ENCODE measurements at regions not wholly inside any gene's neighbourhood (a gene's known extent, or its start where the extent isn't known, plus 50 kb on each side); places are given as distances from the start of the nearest gene placed in this dataset.

DNA sequence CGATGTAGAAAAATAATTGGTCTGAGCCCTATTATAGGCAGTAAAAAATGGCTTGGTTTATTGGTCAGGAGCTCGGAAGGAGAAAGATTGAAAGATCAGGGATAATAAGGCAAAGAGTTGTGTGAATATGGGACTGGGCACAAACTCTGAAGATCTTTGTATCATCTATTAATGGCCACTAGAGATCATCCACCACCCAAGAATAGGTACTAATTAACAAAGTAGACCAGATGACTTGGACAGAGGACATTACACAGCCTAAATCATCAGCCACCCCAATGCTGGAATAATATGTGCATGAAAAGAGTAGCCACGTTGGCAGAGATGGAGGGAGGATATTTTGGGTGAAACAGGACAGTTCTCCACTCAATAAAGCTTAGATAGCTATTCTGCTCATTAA is 364.1 kb downstream of the EFNA5 start (continued):
- TF ChIP-seq ZNF274 (IDR thresholded peaks at IDR 0.05; ENCODE audit: low read depth, low read length) = no peak
- no peak for TF ChIP-seq ZFX (IDR thresholded peaks at IDR 0.05)
- TF ChIP-seq JUND (IDR thresholded peaks at IDR 0.05) = no peak
- TF ChIP-seq POLR2AphosphoS5 (IDR thresholded peaks at IDR 0.05; ENCODE audit: low read depth, low read length) = no peak
- no peak for TF ChIP-seq TCF7L2 (IDR thresholded peaks at IDR 0.05; ENCODE audit: borderline replicate concordance, extremely low read depth, insufficient read depth, insufficient read length)
- TF ChIP-seq, protein P1, sequence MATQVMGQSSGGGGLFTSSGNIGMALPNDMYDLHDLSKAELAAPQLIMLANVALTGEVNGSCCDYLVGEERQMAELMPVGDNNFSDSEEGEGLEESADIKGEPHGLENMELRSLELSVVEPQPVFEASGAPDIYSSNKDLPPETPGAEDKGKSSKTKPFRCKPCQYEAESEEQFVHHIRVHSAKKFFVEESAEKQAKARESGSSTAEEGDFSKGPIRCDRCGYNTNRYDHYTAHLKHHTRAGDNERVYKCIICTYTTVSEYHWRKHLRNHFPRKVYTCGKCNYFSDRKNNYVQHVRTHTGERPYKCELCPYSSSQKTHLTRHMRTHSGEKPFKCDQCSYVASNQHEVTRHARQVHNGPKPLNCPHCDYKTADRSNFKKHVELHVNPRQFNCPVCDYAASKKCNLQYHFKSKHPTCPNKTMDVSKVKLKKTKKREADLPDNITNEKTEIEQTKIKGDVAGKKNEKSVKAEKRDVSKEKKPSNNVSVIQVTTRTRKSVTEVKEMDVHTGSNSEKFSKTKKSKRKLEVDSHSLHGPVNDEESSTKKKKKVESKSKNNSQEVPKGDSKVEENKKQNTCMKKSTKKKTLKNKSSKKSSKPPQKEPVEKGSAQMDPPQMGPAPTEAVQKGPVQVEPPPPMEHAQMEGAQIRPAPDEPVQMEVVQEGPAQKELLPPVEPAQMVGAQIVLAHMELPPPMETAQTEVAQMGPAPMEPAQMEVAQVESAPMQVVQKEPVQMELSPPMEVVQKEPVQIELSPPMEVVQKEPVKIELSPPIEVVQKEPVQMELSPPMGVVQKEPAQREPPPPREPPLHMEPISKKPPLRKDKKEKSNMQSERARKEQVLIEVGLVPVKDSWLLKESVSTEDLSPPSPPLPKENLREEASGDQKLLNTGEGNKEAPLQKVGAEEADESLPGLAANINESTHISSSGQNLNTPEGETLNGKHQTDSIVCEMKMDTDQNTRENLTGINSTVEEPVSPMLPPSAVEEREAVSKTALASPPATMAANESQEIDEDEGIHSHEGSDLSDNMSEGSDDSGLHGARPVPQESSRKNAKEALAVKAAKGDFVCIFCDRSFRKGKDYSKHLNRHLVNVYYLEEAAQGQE (IDR thresholded peaks at IDR 0.05; ENCODE audit: low read depth) = no peak
- no peak for TF ChIP-seq SIN3A (IDR thresholded peaks at IDR 0.05; ENCODE audit: low read depth)
- no peak for TF ChIP-seq CEBPB (IDR thresholded peaks at IDR 0.05; ENCODE audit: low read depth)

DNA sequence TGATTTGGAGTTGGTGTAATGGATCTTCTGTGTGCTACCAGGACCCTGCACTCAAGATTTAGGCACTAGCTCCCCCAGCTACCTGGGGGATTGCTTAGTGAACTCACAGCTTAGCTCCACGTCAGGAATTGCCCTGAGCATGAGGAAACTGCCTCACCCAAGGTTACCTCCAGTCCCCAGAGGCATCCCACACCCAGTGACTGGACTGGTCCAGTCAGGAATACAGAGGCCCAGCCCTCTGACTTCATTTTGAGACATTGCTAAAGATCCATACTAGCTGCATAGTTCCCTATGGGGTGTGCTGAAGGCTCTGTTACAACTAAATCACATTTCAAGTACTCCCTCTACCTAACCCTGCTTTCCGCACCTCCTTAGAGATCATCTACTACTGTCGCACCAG is 364.7 kb downstream of the EFNA5 start:
- Histone ChIP-seq H3K4me1 (ENCODE audit: control insufficient read depth in 1 of 2, insufficient read depth in 2 of 2, low read length in 2 of 2) (no peaks in the 10 kb centered on the region), H3K9me2 (ENCODE audit: insufficient read depth) (no peaks in the 10 kb centered on the region), H3K27ac (ENCODE audit: low read depth, low read length) (no peak overlapping the region), H3K9me3 (ENCODE audit: control insufficient read depth in 1 of 2, insufficient read depth in 1 of 2, low read depth in 1 of 2, low read length in 2 of 2) (no peaks in the 10 kb centered on the region), H3K9ac (ENCODE audit: low read length) (no peak overlapping the region), H4K20me1 (ENCODE audit: insufficient read depth) (no peaks in the 10 kb centered on the region), H3K79me2 (ENCODE audit: insufficient read depth, low read length) (no peaks in the 10 kb centered on the region), H2AFZ (ENCODE audit: low read depth, low read length, poor library complexity, severe bottlenecking) (no peak overlapping the region), H3K36me3 (ENCODE audit: control insufficient read depth in 1 of 2, insufficient read depth in 2 of 2, low read length in 2 of 2) (no peaks in the 10 kb centered on the region), H3K4me3 (replicated peaks in 1 of 2; ENCODE audit: low read depth in 1 of 2, low read length in 2 of 2) (no peak overlapping the region), H3K27me3 (ENCODE audit: insufficient read depth, low read length) (no peaks in the 10 kb centered on the region), H3K4me2 (ENCODE audit: low read length) (no peak overlapping the region)
- CTCF ChIA-PET = no interaction called here
- DNase-seq (ENCODE audit: low read depth, low spot score) = no peak
- intact Hi-C loops (cut with micrococcal nuclease) = no loop called here
- POLR2A ChIA-PET = no interaction called here
- ATAC-seq = no peak
- RAD21 ChIA-PET (ENCODE audit: low non-redundant PET in 1 of 2, low total read pairs in 2 of 2, uncharacterized antibody in 2 of 2, unreplicated experiment in 2 of 2) = no interaction called here
- BruUV-seq (replicated peaks) = no TSS peak
- TF ChIP-seq TCF7L2 (IDR thresholded peaks at IDR 0.05; ENCODE audit: borderline replicate concordance, extremely low read depth, insufficient read depth, insufficient read length) (no peak), ELF1 (IDR thresholded peaks at IDR 0.05; ENCODE audit: borderline replicate concordance, low read depth) (no peak), ZFX (IDR thresholded peaks at IDR 0.05) (no peak), EZH2phosphoT487 (IDR thresholded peaks at IDR 0.05; ENCODE audit: borderline replicate concordance) (no peak)
- TF ChIP-seq, protein P2, sequence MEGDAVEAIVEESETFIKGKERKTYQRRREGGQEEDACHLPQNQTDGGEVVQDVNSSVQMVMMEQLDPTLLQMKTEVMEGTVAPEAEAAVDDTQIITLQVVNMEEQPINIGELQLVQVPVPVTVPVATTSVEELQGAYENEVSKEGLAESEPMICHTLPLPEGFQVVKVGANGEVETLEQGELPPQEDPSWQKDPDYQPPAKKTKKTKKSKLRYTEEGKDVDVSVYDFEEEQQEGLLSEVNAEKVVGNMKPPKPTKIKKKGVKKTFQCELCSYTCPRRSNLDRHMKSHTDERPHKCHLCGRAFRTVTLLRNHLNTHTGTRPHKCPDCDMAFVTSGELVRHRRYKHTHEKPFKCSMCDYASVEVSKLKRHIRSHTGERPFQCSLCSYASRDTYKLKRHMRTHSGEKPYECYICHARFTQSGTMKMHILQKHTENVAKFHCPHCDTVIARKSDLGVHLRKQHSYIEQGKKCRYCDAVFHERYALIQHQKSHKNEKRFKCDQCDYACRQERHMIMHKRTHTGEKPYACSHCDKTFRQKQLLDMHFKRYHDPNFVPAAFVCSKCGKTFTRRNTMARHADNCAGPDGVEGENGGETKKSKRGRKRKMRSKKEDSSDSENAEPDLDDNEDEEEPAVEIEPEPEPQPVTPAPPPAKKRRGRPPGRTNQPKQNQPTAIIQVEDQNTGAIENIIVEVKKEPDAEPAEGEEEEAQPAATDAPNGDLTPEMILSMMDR (IDR thresholded peaks at IDR 0.05 in 2 of 3, conservative IDR thresholded peaks at IDR 0.05 in 1 of 3; ENCODE audit: borderline replicate concordance in 1 of 3, insufficient read depth in 1 of 3, low read depth in 2 of 3, low read length in 2 of 3) = no peak
- TF ChIP-seq, protein P3, sequence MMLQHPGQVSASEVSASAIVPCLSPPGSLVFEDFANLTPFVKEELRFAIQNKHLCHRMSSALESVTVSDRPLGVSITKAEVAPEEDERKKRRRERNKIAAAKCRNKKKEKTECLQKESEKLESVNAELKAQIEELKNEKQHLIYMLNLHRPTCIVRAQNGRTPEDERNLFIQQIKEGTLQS (IDR thresholded peaks at IDR 0.05) = no peak
- TF ChIP-seq, protein P4, sequence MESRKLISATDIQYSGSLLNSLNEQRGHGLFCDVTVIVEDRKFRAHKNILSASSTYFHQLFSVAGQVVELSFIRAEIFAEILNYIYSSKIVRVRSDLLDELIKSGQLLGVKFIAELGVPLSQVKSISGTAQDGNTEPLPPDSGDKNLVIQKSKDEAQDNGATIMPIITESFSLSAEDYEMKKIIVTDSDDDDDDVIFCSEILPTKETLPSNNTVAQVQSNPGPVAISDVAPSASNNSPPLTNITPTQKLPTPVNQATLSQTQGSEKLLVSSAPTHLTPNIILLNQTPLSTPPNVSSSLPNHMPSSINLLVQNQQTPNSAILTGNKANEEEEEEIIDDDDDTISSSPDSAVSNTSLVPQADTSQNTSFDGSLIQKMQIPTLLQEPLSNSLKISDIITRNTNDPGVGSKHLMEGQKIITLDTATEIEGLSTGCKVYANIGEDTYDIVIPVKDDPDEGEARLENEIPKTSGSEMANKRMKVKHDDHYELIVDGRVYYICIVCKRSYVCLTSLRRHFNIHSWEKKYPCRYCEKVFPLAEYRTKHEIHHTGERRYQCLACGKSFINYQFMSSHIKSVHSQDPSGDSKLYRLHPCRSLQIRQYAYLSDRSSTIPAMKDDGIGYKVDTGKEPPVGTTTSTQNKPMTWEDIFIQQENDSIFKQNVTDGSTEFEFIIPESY (IDR thresholded peaks at IDR 0.05; ENCODE audit: extremely low read depth, insufficient replicate concordance, low read length) = no peak

Measured in HCT116 (cell line).